Liver (tissue), 8 donors: ENCODE measurements at regions not wholly inside any gene's neighbourhood (a gene's known extent, or its start where the extent isn't known, plus 50 kb on each side); places are given as distances from the start of the nearest gene placed in this dataset.

ENCODE experiments used
- DNase-seq: peaks from one replicate; pipeline ENCODE4 v3.0.0-alpha.2; 2017; ENCODE audit warnings: low spot score
- H3K27ac ChIP-seq, 2 donors: one replicate each; pipeline ENCODE4 v1.7.0; 2013; ENCODE audit warnings: inconsistent platforms in 2 of 2, low read length in 2 of 2, control low read depth in 1 of 2, low read depth in 1 of 2, mild to moderate bottlenecking in 1 of 2
- H3K27me3 ChIP-seq, 4 donors: one replicate each; pipeline versions ENCODE4 v1.6.1 to v1.7.0; 2013; ENCODE audit warnings: low read length in 3 of 4, inconsistent platforms in 1 of 4, mild to moderate bottlenecking in 1 of 4, moderate library complexity in 1 of 4; ENCODE audit not compliant: control insufficient read depth in 4 of 4, insufficient read depth in 4 of 4
- H3K36me3 ChIP-seq, 4 donors: one replicate each; pipeline versions ENCODE4 v1.6.1 to v1.7.0; 2013; ENCODE audit warnings: low read length in 3 of 4, mild to moderate bottlenecking in 3 of 4, low read depth in 1 of 4, moderate library complexity in 1 of 4; ENCODE audit not compliant: control insufficient read depth in 4 of 4, insufficient read depth in 3 of 4
- H3K4me1 ChIP-seq, 4 donors: one replicate each; pipeline versions ENCODE4 v1.6.1 to v1.7.0; 2013; ENCODE audit warnings: low read length in 3 of 4, mild to moderate bottlenecking in 3 of 4, moderate library complexity in 1 of 4; ENCODE audit not compliant: control insufficient read depth in 4 of 4, insufficient read depth in 4 of 4
- H3K4me3 ChIP-seq, 3 donors: one replicate each; pipeline versions ENCODE4 v1.6.1 to v1.7.0; 2013; ENCODE audit warnings: low read length in 3 of 3, control low read depth in 1 of 3, low read depth in 1 of 3, mild to moderate bottlenecking in 1 of 3
- H3K9ac ChIP-seq, 2 donors: one replicate each; pipeline ENCODE4 v1.7.0; 2013; ENCODE audit warnings: low read length in 2 of 2, mild to moderate bottlenecking in 2 of 2, moderate library complexity in 2 of 2, control low read depth in 1 of 2, low read depth in 1 of 2
- H3K9me3 ChIP-seq, 4 donors: one replicate each; pipeline versions ENCODE4 v1.6.1 to v1.7.0; 2013; ENCODE audit warnings: low read length in 3 of 4; ENCODE audit not compliant: control insufficient read depth in 4 of 4
- EGR1 ChIP-seq, 2 donors: IDR thresholded peaks; 2 replicates each; pipeline ENCODE4 v1.6.1; 2016 to 2018; ENCODE audit warnings: antibody characterized with exemption in 2 of 2, low read depth in 2 of 2
- FOXA2 ChIP-seq: IDR thresholded peaks from 2 replicates; pipeline ENCODE4 v1.6.1; 2016; ENCODE audit warnings: antibody characterized with exemption
- GABPA ChIP-seq, 2 donors: IDR thresholded peaks in 1 of 2; conservative IDR thresholded peaks in 1 of 2; 2 replicates each; pipeline ENCODE4 v1.6.1; 2016; ENCODE audit warnings: antibody characterized with exemption in 2 of 2, mild to moderate bottlenecking in 1 of 2, moderate library complexity in 1 of 2
- HNF4A ChIP-seq, 2 donors: conservative IDR thresholded peaks; 2 replicates each; pipeline ENCODE4 v1.6.1; 2016; ENCODE audit warnings: antibody characterized with exemption in 2 of 2, mild to moderate bottlenecking in 2 of 2
- JUND ChIP-seq, 2 donors: IDR thresholded peaks; 2 replicates each; pipeline ENCODE4 v1.6.1; 2016; ENCODE audit warnings: antibody characterized with exemption in 2 of 2
- NR2F2 ChIP-seq: IDR thresholded peaks from 2 replicates; pipeline ENCODE4 v1.6.1; 2016; ENCODE audit warnings: antibody characterized with exemption
- RAD21 ChIP-seq, 2 donors: IDR thresholded peaks; 2 replicates each; pipeline ENCODE4 v1.6.1; 2016; ENCODE audit warnings: antibody characterized with exemption in 2 of 2, mild to moderate bottlenecking in 2 of 2
- RXRA ChIP-seq, 2 donors: IDR thresholded peaks; 2 replicates each; pipeline ENCODE4 v1.6.1; 2017 to 2018; ENCODE audit warnings: antibody characterized with exemption in 2 of 2, mild to moderate bottlenecking in 1 of 2
- SP1 ChIP-seq: IDR thresholded peaks from 2 replicates; pipeline ENCODE4 v1.6.1; 2018; ENCODE audit warnings: antibody characterized with exemption, mild to moderate bottlenecking
- TAF1 ChIP-seq: conservative IDR thresholded peaks from 2 replicates; pipeline ENCODE4 v1.6.1; 2016; ENCODE audit warnings: antibody characterized with exemption, mild to moderate bottlenecking
- WGBS: extraction: QIAGEN DNeasy Blood & Tissue Kit; methylation state at CpG from one replicate; pipeline ENCODE4 v1.1.7; 2013; 5-methylcytosine and 5-hydroxymethylcytosine counted together
- TF ChIP-seq, protein P1 (sequence below): IDR thresholded peaks from 2 replicates; pipeline ENCODE4 v1.6.1; 2016; ENCODE audit warnings: antibody characterized with exemption
- TF ChIP-seq, protein P2 (sequence below): IDR thresholded peaks from 2 replicates; pipeline ENCODE4 v1.6.1; 2016; ENCODE audit warnings: antibody characterized with exemption
- TF ChIP-seq, protein P3 (sequence below): fragments of 150-350 bp; IDR thresholded peaks from 2 replicates; pipeline ENCODE4 v1.5.1; 2017; ENCODE audit warnings: improper control_type of control experiment, low read depth, low read length; ENCODE audit not compliant: missing input control
- TF ChIP-seq, protein P4 (sequence below): IDR thresholded peaks from 2 replicates; pipeline ENCODE4 v1.6.1; 2016; ENCODE audit warnings: antibody characterized with exemption, mild to moderate bottlenecking
- TF ChIP-seq, protein P5 (sequence below): IDR thresholded peaks from 2 replicates; pipeline ENCODE4 v1.6.1; 2016; ENCODE audit warnings: antibody characterized with exemption
- donor health status: healthy.
- donor health status: healthy.
- donor health status: healthy.
- donor health status: healthy.
- donor health status: healthy.

DNA sequence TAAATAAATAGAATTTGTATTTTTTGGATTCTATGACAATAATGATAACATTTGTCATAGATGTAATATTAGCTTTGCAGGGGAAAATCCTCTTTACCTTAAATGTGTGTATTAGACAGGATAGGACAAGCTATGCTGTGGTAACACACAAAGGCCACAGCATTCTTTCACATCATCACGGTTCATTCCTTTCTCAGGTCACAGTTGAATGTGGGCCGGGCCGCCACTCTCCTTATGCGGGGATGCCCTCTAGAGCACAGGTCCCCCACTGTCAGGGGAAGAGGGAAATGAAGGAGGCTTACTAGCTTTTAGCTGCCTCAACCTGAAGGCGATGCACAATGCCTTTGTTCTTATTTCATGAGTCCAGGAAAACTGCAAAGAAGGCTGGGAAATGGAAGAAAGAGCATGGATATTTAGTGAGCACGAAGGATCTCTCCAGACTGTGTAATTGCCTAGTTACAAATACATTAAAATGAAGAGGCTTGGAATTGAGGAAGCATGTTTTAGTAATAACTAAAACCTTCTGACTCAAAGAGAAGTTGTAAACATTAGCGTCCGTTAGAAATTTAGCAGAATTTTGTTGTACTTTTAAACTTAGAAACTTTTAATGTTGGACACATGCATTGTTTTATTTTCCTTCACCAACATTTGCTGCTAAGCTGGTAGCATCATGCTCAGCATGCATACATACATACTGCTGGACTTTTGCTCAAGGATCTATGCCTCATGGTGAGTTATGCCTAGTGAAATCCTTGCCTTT lies 248.9 kb upstream of the FOXQ1 start:
- H3K27me3 ChIP-seq = no peaks in the 10 kb centered on the region
- DNase-seq = no peak
- H3K27ac ChIP-seq = no peak overlapping the region
- no peaks in the 10 kb centered on the region for H3K9me3 ChIP-seq
- WGBS = 90% methylated on average over 8 of the region's 8 CpGs
- no peak overlapping the region for H3K4me3 ChIP-seq
- H3K36me3 ChIP-seq = no peaks in the 10 kb centered on the region
- TF ChIP-seq, protein P1, sequence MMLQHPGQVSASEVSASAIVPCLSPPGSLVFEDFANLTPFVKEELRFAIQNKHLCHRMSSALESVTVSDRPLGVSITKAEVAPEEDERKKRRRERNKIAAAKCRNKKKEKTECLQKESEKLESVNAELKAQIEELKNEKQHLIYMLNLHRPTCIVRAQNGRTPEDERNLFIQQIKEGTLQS = no peak
- TF ChIP-seq RAD21 (IDR thresholded peaks at IDR 0.05) = peak in 1 of 2 donors; percentile 23
- H3K9ac ChIP-seq = no peak overlapping the region
- no peaks in the 10 kb centered on the region for H3K4me1 ChIP-seq

DNA sequence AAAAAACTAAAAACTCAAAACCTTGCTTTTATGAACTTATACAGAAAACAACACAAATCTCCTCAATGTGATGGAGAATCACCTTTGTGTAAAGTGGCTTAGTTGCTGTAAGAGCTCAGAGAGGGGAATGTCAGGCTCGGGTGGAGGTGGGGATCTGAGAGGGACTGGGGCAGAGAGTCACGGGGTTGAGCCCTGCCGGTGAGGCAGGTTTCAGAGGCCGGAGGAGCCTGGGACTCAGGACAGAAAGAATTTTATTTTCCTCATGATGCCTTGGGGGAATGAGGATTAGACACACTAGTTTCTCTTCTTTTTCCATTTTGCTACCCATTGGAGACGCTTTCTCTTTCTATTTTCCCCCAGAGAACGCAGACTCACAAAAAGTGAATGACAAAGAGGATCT lies 252.3 kb upstream of the FOXQ1 start:
- 91% methylated on average over 6 of the region's 6 CpGs for WGBS

More for the DNA sequence above, 252.3 kb upstream of the FOXQ1 start:
- H3K27me3 ChIP-seq = no peaks in the 10 kb centered on the region
- no peak overlapping the region for H3K9ac ChIP-seq
- no peak overlapping the region for H3K27ac ChIP-seq
- H3K9me3 ChIP-seq = no peaks in the 10 kb centered on the region
- DNase-seq = no peak
- H3K4me1 ChIP-seq = no peaks in the 10 kb centered on the region
- no peaks in the 10 kb centered on the region for H3K36me3 ChIP-seq
- TF ChIP-seq, protein P2, sequence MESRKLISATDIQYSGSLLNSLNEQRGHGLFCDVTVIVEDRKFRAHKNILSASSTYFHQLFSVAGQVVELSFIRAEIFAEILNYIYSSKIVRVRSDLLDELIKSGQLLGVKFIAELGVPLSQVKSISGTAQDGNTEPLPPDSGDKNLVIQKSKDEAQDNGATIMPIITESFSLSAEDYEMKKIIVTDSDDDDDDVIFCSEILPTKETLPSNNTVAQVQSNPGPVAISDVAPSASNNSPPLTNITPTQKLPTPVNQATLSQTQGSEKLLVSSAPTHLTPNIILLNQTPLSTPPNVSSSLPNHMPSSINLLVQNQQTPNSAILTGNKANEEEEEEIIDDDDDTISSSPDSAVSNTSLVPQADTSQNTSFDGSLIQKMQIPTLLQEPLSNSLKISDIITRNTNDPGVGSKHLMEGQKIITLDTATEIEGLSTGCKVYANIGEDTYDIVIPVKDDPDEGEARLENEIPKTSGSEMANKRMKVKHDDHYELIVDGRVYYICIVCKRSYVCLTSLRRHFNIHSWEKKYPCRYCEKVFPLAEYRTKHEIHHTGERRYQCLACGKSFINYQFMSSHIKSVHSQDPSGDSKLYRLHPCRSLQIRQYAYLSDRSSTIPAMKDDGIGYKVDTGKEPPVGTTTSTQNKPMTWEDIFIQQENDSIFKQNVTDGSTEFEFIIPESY = no peak
- TF ChIP-seq EGR1 (IDR thresholded peaks at IDR 0.05; ENCODE audit: low read depth in 2 of 2) (no peak), FOXA2 (no peak), SP1 (no peak), JUND (IDR thresholded peaks at IDR 0.05) (no peak), NR2F2 (no peak), RAD21 (IDR thresholded peaks at IDR 0.05) (no peak), RXRA (IDR thresholded peaks at IDR 0.05) (no peak), TAF1 (no peak), HNF4A (conservative IDR thresholded peaks at IDR 0.05) (no peak), GABPA (IDR thresholded peaks at IDR 0.05 in 1 of 2, conservative IDR thresholded peaks at IDR 0.05 in 1 of 2) (no peak)
- TF ChIP-seq, protein P3, sequence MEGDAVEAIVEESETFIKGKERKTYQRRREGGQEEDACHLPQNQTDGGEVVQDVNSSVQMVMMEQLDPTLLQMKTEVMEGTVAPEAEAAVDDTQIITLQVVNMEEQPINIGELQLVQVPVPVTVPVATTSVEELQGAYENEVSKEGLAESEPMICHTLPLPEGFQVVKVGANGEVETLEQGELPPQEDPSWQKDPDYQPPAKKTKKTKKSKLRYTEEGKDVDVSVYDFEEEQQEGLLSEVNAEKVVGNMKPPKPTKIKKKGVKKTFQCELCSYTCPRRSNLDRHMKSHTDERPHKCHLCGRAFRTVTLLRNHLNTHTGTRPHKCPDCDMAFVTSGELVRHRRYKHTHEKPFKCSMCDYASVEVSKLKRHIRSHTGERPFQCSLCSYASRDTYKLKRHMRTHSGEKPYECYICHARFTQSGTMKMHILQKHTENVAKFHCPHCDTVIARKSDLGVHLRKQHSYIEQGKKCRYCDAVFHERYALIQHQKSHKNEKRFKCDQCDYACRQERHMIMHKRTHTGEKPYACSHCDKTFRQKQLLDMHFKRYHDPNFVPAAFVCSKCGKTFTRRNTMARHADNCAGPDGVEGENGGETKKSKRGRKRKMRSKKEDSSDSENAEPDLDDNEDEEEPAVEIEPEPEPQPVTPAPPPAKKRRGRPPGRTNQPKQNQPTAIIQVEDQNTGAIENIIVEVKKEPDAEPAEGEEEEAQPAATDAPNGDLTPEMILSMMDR = no peak
- TF ChIP-seq, protein P1 = no peak
- TF ChIP-seq, protein P4, sequence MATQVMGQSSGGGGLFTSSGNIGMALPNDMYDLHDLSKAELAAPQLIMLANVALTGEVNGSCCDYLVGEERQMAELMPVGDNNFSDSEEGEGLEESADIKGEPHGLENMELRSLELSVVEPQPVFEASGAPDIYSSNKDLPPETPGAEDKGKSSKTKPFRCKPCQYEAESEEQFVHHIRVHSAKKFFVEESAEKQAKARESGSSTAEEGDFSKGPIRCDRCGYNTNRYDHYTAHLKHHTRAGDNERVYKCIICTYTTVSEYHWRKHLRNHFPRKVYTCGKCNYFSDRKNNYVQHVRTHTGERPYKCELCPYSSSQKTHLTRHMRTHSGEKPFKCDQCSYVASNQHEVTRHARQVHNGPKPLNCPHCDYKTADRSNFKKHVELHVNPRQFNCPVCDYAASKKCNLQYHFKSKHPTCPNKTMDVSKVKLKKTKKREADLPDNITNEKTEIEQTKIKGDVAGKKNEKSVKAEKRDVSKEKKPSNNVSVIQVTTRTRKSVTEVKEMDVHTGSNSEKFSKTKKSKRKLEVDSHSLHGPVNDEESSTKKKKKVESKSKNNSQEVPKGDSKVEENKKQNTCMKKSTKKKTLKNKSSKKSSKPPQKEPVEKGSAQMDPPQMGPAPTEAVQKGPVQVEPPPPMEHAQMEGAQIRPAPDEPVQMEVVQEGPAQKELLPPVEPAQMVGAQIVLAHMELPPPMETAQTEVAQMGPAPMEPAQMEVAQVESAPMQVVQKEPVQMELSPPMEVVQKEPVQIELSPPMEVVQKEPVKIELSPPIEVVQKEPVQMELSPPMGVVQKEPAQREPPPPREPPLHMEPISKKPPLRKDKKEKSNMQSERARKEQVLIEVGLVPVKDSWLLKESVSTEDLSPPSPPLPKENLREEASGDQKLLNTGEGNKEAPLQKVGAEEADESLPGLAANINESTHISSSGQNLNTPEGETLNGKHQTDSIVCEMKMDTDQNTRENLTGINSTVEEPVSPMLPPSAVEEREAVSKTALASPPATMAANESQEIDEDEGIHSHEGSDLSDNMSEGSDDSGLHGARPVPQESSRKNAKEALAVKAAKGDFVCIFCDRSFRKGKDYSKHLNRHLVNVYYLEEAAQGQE = no peak
- TF ChIP-seq, protein P5, sequence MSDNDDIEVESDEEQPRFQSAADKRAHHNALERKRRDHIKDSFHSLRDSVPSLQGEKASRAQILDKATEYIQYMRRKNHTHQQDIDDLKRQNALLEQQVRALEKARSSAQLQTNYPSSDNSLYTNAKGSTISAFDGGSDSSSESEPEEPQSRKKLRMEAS = no peak
- no peak overlapping the region for H3K4me3 ChIP-seq
